ENCODE measurements at regions not wholly inside any gene's neighbourhood (a gene's known extent, or its start where the extent isn't known, plus 50 kb on each side); places are given as distances from the start of the nearest gene placed in this dataset.
"Not testable (repeated sequence)": the region's sequence is repeated elsewhere in the genome, so short reads cannot be mapped to it uniquely, and the experiment has no call there.

DNA sequence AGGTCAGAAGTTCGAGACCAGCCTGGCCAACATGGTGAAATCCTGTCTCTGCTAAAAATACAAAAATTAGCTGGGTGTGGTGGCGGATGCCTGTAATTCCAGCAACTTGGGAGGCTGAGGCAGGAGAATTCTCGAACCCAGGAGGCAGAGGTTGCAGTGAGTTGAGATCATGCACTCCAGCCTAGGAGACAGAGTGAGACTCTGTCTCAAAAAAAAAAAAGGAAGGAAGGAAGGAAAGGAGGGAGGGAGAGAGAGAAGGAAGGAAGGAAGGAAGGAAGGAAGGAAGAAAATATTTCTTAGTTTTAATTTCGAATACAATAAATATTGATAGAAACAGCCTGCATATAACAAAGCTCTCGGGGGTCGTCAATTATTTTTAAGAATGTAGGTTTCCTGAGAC is 81.3 kb upstream of the HIVEP1 start:
- TF ChIP-seq, protein P1, sequence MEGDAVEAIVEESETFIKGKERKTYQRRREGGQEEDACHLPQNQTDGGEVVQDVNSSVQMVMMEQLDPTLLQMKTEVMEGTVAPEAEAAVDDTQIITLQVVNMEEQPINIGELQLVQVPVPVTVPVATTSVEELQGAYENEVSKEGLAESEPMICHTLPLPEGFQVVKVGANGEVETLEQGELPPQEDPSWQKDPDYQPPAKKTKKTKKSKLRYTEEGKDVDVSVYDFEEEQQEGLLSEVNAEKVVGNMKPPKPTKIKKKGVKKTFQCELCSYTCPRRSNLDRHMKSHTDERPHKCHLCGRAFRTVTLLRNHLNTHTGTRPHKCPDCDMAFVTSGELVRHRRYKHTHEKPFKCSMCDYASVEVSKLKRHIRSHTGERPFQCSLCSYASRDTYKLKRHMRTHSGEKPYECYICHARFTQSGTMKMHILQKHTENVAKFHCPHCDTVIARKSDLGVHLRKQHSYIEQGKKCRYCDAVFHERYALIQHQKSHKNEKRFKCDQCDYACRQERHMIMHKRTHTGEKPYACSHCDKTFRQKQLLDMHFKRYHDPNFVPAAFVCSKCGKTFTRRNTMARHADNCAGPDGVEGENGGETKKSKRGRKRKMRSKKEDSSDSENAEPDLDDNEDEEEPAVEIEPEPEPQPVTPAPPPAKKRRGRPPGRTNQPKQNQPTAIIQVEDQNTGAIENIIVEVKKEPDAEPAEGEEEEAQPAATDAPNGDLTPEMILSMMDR (IDR thresholded peaks at IDR 0.05): not testable (repeated sequence)
- TF ChIP-seq EZH2 (IDR thresholded peaks at IDR 0.05; ENCODE audit: borderline replicate concordance, insufficient read depth, low read depth, low read length, poor library complexity, severe bottlenecking): not testable (repeated sequence)
